ENCODE measurements at regions not wholly inside any gene's neighbourhood (a gene's known extent, or its start where the extent isn't known, plus 50 kb on each side); places are given as distances from the start of the nearest gene placed in this dataset.
"Not testable (repeated sequence)": the region's sequence is repeated elsewhere in the genome, so short reads cannot be mapped to it uniquely, and the experiment has no call there.

DNA sequence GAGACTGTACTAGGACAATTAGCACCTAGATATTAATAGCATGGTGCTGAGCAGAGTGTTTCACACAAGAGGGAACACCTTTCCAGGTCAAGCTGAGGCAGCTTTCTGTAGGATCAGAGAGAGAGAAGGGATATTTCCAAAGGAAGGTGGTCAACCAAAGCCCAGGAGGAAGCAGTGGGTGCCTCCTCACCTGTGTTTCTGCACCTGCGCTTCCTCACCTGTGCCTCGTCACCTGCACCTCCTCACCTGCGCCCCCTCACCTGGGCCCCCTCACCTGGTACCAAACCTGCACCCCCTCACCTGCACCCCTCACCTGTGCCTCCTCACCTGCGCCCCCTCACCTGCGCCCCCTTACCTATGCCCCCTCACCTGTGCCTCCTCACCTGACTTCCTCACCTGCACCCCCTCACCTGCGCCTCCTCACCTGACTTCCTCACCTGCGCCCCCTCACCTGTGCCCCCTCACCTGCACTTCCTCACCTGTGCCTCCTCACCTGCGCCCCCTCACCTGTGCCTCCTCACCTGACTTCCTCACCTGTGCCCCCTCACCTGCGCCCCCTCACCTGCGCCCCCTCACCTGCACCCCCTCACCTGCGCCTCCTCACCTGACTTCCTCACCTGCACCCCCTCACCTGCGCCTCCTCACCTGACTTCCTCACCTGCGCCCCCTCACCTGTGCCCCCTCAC is 67.9 kb downstream of the TTLL2 start:
- no peak for DNase-seq

- no peak for DNase-seq
Observed at GRCh38 chr6:167393731-167394130, 68.8 kb downstream of the TTLL2 start.

DNA sequence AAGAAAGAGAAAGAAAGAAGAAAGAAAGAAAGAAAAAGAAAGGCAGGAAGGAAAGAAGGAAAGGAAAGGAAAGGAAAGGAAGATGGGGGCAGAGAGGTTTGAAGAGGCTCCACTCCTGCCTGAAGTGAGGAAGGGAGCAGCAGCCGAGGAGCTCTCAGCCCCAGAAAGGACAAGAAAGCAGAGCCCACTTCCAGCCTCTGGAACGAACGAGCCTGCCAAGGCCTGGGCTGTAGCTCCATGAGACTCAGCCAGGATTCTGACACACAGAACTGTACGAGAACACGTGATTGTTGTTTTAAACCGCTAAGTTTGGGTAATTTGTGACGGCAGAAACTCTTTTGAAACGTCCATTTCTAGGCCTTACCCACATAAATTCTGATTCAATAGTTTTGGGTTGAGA is 69.5 kb downstream of the TTLL2 start:
- no peak for DNase-seq

GRCh38 chr6:167394820-167395219 is 69.9 kb downstream of the TTLL2 start:
- no peak for DNase-seq

DNA sequence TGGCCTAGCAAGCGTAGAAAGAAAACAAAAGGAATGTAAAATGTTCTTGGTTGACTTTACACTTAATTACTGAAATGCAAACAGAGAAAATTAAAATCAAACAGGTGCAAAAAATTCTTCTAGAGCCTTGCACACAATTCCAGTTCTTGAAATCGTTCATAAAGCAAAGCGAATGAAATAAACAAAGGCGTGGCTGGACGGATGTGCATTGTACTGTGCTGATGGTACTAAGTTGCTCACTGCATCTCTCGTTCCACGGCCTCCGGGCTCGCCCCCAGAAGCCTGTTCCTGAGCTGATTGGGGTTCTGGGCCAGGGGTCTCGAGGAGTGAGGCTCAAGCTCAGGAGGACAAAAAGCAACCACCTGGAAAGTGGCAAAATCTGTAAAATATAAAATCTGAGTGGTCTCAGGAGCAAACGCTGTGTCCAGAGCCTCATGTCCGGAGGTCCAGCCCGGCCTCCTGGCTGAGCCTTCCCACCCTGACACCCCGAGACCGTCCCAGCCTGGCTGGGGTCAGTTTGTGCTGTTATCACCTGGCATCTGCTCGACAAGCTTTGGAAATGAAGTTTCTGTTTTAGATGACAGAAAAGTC is 71.3 kb downstream of the TTLL2 start:
- DNase-seq: no peak

- DNase-seq: no peak
Observed at GRCh38 chr6:167396659-167397490, 72.0 kb downstream of the TTLL2 start.

GRCh38 chr6:167397712-167398111 is 72.8 kb downstream of the TTLL2 start:
- no peak for DNase-seq

DNA sequence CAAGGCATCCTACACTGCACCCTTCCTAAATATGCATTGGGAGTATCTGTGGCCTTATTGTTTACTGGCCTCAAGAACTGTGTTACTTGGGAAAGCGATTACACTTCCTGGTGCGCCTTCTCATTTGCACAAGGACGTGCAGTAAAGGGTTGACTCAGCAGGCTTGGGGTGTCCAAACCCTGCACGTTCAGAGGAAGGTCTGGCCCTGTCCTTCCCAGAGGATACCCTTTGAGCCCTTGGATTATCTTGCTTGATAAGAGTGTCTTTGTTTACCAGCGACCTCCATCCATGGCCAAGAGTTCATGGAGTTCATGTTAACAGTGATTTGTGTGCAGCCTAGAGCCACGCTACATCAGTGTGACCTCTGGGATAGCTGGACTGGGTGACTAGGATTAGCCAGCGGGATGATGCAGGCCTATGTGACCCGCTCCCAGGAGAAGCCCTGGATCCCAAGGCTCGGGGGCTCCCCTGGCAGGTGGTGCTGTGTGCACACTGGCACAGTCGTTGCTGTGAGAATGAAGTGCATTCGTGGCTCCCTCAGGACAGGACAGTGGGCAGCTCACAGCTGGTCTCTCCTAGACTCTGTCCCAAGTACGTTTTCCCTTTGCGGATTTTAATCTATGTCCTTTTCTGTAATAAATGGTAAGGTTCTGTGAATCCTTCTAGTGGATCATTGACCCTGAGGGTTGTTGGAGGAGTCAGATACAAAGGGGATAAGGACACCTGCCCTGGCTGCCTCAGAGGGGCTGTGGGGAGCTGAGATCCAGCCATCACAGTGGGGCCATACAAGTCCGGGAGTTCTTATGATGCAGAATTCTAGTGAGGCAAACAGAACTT is 73.5 kb downstream of the TTLL2 start:
- DNase-seq: no peak

DNA sequence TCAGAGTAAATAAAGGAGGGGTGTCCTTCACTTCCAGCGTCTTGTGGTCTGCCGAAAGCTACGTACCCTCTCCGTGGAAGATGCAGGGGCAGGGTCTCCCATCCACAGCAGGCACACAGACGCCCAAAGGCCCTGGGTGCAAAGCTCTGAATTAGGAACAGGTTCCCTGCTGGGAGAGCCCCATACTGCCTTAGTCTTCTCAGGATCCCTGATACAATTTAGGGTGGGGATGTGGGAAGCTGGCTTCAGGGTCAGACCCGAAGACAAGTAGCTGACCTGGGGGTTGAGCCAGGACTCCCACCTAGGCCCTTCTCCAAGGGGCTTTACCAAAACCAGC is 74.1 kb downstream of the TTLL2 start:
- no peak for DNase-seq

- DNase-seq: no peak
Observed at GRCh38 chr6:167399599-167399998, 74.7 kb downstream of the TTLL2 start.

- DNase-seq: no peak
Observed at GRCh38 chr6:167400482-167401138, 75.7 kb downstream of the TTLL2 start.

- DNase-seq: no peak
Observed at GRCh38 chr6:167401525-167402194, 76.8 kb downstream of the TTLL2 start.

DNA sequence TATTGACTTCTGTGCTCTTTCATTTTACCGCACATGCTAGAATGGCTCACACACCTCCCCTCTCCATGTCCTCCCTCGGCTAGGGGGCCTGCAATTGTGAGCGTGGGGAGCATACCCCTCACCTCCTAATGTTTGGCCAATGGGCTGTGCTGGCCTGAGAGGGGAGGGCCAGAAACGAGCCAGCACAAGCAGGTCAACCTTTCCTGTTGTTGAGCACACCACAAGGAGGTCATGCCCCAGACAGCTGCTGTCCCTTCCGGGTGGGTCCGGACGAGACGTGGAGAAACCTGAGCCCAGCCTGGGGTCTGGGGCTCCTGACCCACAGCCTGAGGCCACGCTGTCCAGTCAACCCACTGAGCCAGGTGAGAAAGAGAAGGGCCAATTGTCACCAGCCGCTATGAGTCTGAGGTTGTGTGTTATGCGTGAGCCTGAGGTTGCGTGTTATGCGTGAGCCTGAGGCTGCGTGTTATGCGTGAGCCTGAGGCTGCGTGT is 77.4 kb downstream of the TTLL2 start:
- DNase-seq: no peak

DNA sequence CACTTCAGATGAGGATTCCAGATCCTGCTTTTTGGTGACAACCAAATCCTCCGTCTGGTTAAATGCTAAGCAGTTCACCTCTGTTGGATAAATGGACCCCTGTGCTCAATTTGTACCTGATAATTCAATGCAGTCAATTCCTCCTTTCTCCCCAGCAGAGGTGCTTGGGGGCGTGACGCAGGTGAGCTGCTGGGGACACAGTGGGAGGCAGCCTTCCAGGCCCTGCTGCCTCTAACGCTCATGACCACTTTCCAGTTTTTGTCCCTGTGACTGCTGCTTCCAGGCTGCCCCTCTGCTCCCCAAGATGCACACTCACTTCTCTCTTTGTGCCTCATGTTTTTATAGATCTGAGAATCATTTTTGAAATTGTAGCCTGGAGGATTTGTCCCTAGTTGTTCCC is 78.5 kb downstream of the TTLL2 start:
- DNase-seq: no peak

DNA sequence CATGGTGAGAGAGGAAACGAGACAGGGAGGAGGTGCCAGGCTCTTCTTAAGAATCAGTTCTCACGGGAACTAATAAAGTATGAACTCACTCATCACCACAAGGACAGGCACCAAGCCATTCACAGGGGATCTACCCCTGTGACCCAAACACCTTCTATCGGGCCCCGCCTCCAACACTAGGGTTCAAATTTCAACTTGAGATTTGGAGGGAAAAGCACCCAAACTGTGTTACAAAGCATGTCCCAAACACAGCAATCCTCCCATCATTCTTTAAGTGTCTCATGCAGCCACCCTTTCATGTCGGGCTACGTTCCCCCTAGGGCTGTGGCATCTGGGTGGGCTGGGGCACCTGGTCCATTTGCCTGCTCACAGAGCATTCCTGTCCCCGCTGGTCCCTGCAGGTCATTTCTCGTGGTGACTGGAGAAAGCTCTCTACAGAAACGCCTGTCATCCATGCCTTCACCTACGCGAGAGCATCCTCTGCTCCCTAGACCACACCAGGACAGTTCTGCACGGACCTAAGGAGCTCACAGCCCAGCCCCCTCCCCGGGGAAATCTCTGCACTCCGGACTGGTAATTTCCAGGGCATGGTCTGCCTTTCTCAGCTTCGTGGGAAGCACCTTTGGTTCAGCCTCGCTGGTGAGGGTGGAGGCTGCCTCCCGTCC is 79.6 kb downstream of the TTLL2 start:
- DNase-seq: no peak

DNA sequence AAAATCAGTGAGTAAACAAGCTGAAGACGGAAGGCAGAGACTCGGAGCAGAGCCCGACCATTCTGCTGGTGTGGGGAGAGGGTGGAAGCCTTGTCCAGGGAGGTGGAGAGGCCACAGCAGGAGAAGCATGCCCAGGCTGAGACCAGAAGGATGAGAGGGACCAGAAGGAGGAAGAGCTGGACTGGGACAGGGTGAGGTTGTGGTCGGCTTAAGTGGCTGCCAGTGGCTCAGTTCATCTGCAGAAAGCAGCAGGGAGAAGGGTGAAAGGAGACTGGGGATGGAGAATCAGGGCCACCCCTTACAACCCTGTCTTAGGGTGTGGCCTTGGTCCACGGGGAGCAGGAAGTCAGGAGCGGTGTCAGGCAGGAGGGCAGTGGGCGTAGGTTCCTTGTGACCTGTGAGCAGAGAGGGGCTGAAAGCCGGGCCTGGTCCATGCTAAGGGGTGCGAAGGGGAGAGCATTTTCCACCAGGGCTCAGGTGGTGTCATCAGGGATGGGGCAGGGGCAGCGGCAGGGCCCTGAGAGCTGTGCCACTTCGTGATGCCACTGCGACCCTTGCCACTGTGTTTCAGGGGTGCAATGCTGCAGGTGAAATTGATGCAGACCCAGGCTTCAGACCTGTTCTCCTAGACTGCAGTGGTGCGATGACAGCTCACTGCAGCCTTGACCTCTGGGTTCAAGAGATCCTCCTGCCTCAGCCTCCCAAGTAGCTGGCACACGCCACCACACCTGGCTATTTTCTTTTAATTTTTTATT is 81.1 kb downstream of the TTLL2 start:
- DNase-seq: no peak

DNA sequence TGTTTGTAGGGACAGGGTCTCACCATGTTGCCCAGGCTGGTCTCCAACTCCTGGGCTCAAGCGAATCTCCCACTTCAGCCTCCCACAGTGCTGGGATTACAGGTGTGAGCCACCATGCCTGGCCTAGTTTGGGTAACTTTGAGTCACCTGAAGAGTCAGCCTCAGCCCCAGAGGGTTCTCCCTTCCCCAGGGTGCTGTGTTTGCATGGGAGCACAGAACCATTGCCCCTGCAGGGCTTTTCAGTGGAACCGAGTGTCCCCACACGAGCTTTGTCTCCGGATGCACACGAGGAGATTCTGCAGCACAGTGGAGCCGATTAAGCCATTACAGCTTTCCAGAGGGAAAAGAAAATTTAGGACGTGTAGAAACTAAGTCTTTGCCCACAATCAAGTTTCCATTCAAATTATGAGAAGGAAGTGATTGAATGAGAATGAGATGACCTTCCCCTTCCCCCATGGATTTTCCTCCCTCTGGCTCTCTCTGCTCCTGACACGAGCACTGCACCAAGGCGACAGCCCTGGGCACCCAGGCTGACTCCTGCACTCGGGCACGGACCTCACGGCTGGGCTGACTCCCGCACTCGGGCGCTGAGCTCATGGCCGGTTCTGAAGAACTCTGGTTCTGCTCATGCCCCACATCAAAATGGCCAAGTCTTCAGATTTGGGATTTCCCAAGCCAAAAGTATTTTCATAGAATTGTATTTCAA is 81.8 kb downstream of the TTLL2 start:
- DNase-seq: not testable (repeated sequence)

GRCh38 chr6:167407239-167408064 is 82.6 kb downstream of the TTLL2 start:
- DNase-seq: no peak
